ENCODE measurements at regions not wholly inside any gene's neighbourhood (a gene's known extent, or its start where the extent isn't known, plus 50 kb on each side); places are given as distances from the start of the nearest gene placed in this dataset.
"Not testable (repeated sequence)": the region's sequence is repeated elsewhere in the genome, so short reads cannot be mapped to it uniquely, and the experiment has no call there.

DNA sequence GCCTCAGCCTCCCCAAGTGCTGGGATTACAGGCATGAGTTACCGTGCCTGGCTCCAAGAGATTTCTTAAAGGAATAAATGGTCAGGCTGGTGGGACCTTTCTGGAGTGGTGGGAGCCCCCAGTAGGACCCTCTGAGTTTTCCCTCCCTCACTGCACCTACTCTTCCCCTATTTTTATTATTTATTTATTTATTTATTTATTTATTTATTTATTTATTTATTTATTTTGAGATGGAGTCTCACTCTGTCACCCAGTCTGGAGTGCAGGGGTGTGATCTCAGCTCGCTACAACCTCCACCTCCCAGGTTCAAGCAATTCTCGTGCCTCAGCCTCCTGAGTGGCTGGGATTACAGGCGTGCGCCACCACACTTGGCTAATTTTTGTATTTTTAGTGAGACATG lies 678.2 kb downstream of the TYW1 start:
- TF ChIP-seq, protein P1, sequence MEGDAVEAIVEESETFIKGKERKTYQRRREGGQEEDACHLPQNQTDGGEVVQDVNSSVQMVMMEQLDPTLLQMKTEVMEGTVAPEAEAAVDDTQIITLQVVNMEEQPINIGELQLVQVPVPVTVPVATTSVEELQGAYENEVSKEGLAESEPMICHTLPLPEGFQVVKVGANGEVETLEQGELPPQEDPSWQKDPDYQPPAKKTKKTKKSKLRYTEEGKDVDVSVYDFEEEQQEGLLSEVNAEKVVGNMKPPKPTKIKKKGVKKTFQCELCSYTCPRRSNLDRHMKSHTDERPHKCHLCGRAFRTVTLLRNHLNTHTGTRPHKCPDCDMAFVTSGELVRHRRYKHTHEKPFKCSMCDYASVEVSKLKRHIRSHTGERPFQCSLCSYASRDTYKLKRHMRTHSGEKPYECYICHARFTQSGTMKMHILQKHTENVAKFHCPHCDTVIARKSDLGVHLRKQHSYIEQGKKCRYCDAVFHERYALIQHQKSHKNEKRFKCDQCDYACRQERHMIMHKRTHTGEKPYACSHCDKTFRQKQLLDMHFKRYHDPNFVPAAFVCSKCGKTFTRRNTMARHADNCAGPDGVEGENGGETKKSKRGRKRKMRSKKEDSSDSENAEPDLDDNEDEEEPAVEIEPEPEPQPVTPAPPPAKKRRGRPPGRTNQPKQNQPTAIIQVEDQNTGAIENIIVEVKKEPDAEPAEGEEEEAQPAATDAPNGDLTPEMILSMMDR (conservative IDR thresholded peaks at IDR 0.05; ENCODE audit: low read depth in 2 of 2), result not testable (repeated sequence)
- TF ChIP-seq JUNB (IDR thresholded peaks at IDR 0.05; ENCODE audit: unreplicated experiment); CREB1 (CRISPR knock-in tag; IDR thresholded peaks at IDR 0.05; ENCODE audit: low read depth); ZNF114 (CRISPR knock-in tag; IDR thresholded peaks at IDR 0.05); POLR2AphosphoS5 (IDR thresholded peaks at IDR 0.05; ENCODE audit: low read depth); EZH2 (IDR thresholded peaks at IDR 0.05; ENCODE audit: low read depth, unreplicated experiment); NANOG (IDR thresholded peaks at IDR 0.05; ENCODE audit: borderline replicate concordance); EZH2phosphoT487 (IDR thresholded peaks at IDR 0.05; ENCODE audit: unreplicated experiment): not testable (repeated sequence)
- TF ChIP-seq, protein P2, sequence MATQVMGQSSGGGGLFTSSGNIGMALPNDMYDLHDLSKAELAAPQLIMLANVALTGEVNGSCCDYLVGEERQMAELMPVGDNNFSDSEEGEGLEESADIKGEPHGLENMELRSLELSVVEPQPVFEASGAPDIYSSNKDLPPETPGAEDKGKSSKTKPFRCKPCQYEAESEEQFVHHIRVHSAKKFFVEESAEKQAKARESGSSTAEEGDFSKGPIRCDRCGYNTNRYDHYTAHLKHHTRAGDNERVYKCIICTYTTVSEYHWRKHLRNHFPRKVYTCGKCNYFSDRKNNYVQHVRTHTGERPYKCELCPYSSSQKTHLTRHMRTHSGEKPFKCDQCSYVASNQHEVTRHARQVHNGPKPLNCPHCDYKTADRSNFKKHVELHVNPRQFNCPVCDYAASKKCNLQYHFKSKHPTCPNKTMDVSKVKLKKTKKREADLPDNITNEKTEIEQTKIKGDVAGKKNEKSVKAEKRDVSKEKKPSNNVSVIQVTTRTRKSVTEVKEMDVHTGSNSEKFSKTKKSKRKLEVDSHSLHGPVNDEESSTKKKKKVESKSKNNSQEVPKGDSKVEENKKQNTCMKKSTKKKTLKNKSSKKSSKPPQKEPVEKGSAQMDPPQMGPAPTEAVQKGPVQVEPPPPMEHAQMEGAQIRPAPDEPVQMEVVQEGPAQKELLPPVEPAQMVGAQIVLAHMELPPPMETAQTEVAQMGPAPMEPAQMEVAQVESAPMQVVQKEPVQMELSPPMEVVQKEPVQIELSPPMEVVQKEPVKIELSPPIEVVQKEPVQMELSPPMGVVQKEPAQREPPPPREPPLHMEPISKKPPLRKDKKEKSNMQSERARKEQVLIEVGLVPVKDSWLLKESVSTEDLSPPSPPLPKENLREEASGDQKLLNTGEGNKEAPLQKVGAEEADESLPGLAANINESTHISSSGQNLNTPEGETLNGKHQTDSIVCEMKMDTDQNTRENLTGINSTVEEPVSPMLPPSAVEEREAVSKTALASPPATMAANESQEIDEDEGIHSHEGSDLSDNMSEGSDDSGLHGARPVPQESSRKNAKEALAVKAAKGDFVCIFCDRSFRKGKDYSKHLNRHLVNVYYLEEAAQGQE (IDR thresholded peaks at IDR 0.05; ENCODE audit: unreplicated experiment), result not testable (repeated sequence)
